HG02610 (cell line): ENCODE measurements at regions not wholly inside any gene's neighbourhood (a gene's known extent, or its start where the extent isn't known, plus 50 kb on each side); places are given as distances from the start of the nearest gene placed in this dataset.

Source experiments
- ATAC-seq: cut with Tn5 transposase; IDR thresholded peaks from one replicate; pipeline ENCODE4 v1.9.1; 2021; ENCODE audit warnings: mild to moderate bottlenecking, moderate library complexity; ENCODE audit not compliant: unreplicated experiment

GRCh38 chr2:71786291-71787107 lies 333.1 kb downstream of the DYSF start:
- ATAC-seq = no peak

GRCh38 chr2:71785516-71785981 lies 332.2 kb downstream of the DYSF start:
- no peak for ATAC-seq

GRCh38 chr2:71784734-71785511 lies 331.6 kb downstream of the DYSF start:
- no peak for ATAC-seq

GRCh38 chr2:71783815-71784214 lies 330.5 kb downstream of the DYSF start:
- ATAC-seq = no peak

- ATAC-seq = no peak
Observed at GRCh38 chr2:71783215-71783614, 329.9 kb downstream of the DYSF start.

- no peak for ATAC-seq
Observed at GRCh38 chr2:71782323-71782722, 329.0 kb downstream of the DYSF start.

GRCh38 chr2:71781695-71782228 lies 328.4 kb downstream of the DYSF start:
- no peak for ATAC-seq

GRCh38 chr2:71780162-71780561 lies 326.8 kb downstream of the DYSF start:
- ATAC-seq = no peak

GRCh38 chr2:71779774-71780105 lies 326.4 kb downstream of the DYSF start:
- ATAC-seq = no peak

GRCh38 chr2:71778936-71779773 lies 325.8 kb downstream of the DYSF start:
- no peak for ATAC-seq

- ATAC-seq = no peak
Observed at GRCh38 chr2:71778514-71778913, 325.2 kb downstream of the DYSF start.

- ATAC-seq = no peak
Observed at GRCh38 chr2:71777946-71778345, 324.6 kb downstream of the DYSF start.

- ATAC-seq = no peak
Observed at GRCh38 chr2:71776227-71776626, 322.9 kb downstream of the DYSF start.

- no peak for ATAC-seq
Observed at GRCh38 chr2:71773218-71773617, 319.9 kb downstream of the DYSF start.

- no peak for ATAC-seq
Observed at GRCh38 chr2:71772510-71773172, 319.3 kb downstream of the DYSF start.

- no peak for ATAC-seq
Observed at GRCh38 chr2:71767663-71768062, 314.3 kb downstream of the DYSF start.

GRCh38 chr2:71759060-71759459 lies 305.7 kb downstream of the DYSF start:
- no peak for ATAC-seq

- no peak for ATAC-seq
Observed at GRCh38 chr2:71757351-71757750, 304.0 kb downstream of the DYSF start.

- no peak for ATAC-seq
Observed at GRCh38 chr2:71756280-71756906, 303.0 kb downstream of the DYSF start.

- no peak for ATAC-seq
Observed at GRCh38 chr2:71751590-71751989, 298.2 kb downstream of the DYSF start.
